ES-I3 (cell line): ENCODE measurements at regions not wholly inside any gene's neighbourhood (a gene's known extent, or its start where the extent isn't known, plus 50 kb on each side); places are given as distances from the start of the nearest gene placed in this dataset.

ENCODE experiments used
- H3K36me3 ChIP-seq: 2 replicates; pipeline ENCODE4 v1.6.1; 2013; ENCODE audit warnings: mild to moderate bottlenecking, low read length, control low read depth, moderate library complexity; ENCODE audit not compliant: insufficient read depth
- H3K4me1 ChIP-seq: 2 replicates; pipeline ENCODE4 v1.6.1; 2013; ENCODE audit warnings: mild to moderate bottlenecking, control low read depth, low read length; ENCODE audit not compliant: insufficient read depth
- H3K9ac ChIP-seq: 2 replicates; pipeline ENCODE4 v1.6.1; 2013; ENCODE audit warnings: low read depth, mild to moderate bottlenecking, low read length, moderate library complexity
- H3K9me3 ChIP-seq: 2 replicates; pipeline ENCODE4 v1.6.1; 2013; ENCODE audit warnings: mild to moderate bottlenecking, low read length, moderate library complexity; ENCODE audit not compliant: control insufficient read depth, insufficient read depth

GRCh38 chr20:39225978-39226377 lies 263.8 kb downstream of the DHX35 start:
- Histone ChIP-seq H3K4me1 (no peaks in the 10 kb centered on the region), H3K9ac (no peak overlapping the region), H3K36me3 (no peaks in the 10 kb centered on the region), H3K9me3 (no peaks in the 10 kb centered on the region)

GRCh38 chr20:39225536-39225935 lies 263.4 kb downstream of the DHX35 start:
- Histone ChIP-seq H3K9ac (no peak overlapping the region), H3K9me3 (no peaks in the 10 kb centered on the region), H3K36me3 (no peaks in the 10 kb centered on the region), H3K4me1 (no peaks in the 10 kb centered on the region)

- Histone ChIP-seq H3K4me1 (no peaks in the 10 kb centered on the region), H3K9me3 (no peaks in the 10 kb centered on the region), H3K36me3 (no peaks in the 10 kb centered on the region), H3K9ac (no peak overlapping the region)
These were observed 260.0 kb downstream of the DHX35 start for GRCh38 chr20:39222101-39222500.

GRCh38 chr20:39216195-39216594 lies 254.1 kb downstream of the DHX35 start:
- Histone ChIP-seq H3K36me3 (no peaks in the 10 kb centered on the region), H3K9me3 (no peaks in the 10 kb centered on the region), H3K4me1 (no peaks in the 10 kb centered on the region), H3K9ac (no peak overlapping the region)

- Histone ChIP-seq H3K9ac (no peak overlapping the region), H3K4me1 (peaks cover 9% of the 10 kb centered on the region; the same call in 1 of the 2 replicates), H3K9me3 (no peaks in the 10 kb centered on the region), H3K36me3 (no peaks in the 10 kb centered on the region)
These were observed 252.7 kb downstream of the DHX35 start for GRCh38 chr20:39214828-39215227.

GRCh38 chr20:39213476-39214145 lies 251.5 kb downstream of the DHX35 start:
- H3K9ac ChIP-seq: no peak overlapping the region

GRCh38 chr20:39211060-39211748 lies 249.1 kb downstream of the DHX35 start:
- H3K36me3 ChIP-seq: no peaks in the 10 kb centered on the region

More at GRCh38 chr20:39213476-39214145, 251.5 kb downstream of the DHX35 start:
- no peaks in the 10 kb centered on the region for H3K9me3 ChIP-seq
- H3K4me1 ChIP-seq: peaks cover 9% of the 10 kb centered on the region; the same call in 1 of the 2 replicates
- H3K36me3 ChIP-seq: no peaks in the 10 kb centered on the region

GRCh38 chr20:39210341-39211036 lies 248.3 kb downstream of the DHX35 start:
- peaks cover 9% of the 10 kb centered on the region; the same call in 1 of the 2 replicates for H3K4me1 ChIP-seq
- no peak overlapping the region for H3K9ac ChIP-seq
- no peaks in the 10 kb centered on the region for H3K36me3 ChIP-seq
- no peaks in the 10 kb centered on the region for H3K9me3 ChIP-seq

More at GRCh38 chr20:39211060-39211748, 249.1 kb downstream of the DHX35 start:
- H3K4me1 ChIP-seq: peaks cover 9% of the 10 kb centered on the region; the same call in 1 of the 2 replicates
- H3K9me3 ChIP-seq: no peaks in the 10 kb centered on the region
- H3K9ac ChIP-seq: no peak overlapping the region

GRCh38 chr20:39206899-39207564 lies 244.9 kb downstream of the DHX35 start:
- H3K36me3 ChIP-seq: no peaks in the 10 kb centered on the region
- H3K9me3 ChIP-seq: peaks cover 5% of the 10 kb centered on the region; the same call in 1 of the 2 replicates
- peaks cover 9% of the 10 kb centered on the region; the same call in 1 of the 2 replicates for H3K4me1 ChIP-seq
- H3K9ac ChIP-seq: no peak overlapping the region

- no peak overlapping the region for H3K9ac ChIP-seq
- H3K9me3 ChIP-seq: no peaks in the 10 kb centered on the region; the same call in 1 of the 2 replicates
These were observed 233.5 kb downstream of the DHX35 start for GRCh38 chr20:39195582-39196021.

GRCh38 chr20:39190666-39191570 lies 228.8 kb downstream of the DHX35 start:
- no peaks in the 10 kb centered on the region for H3K36me3 ChIP-seq
- H3K9me3 ChIP-seq: no peaks in the 10 kb centered on the region
- H3K9ac ChIP-seq: no peak overlapping the region
- peaks cover 10% of the 10 kb centered on the region; the same call in 1 of the 2 replicates for H3K4me1 ChIP-seq

More at GRCh38 chr20:39195582-39196021, 233.5 kb downstream of the DHX35 start:
- Histone ChIP-seq H3K4me1 (peaks cover 7% of the 10 kb centered on the region; the same call in 1 of the 2 replicates), H3K36me3 (no peaks in the 10 kb centered on the region)

GRCh38 chr20:39188266-39188765 lies 226.2 kb downstream of the DHX35 start:
- H3K36me3 ChIP-seq: no peaks in the 10 kb centered on the region
- H3K4me1 ChIP-seq: peaks cover 10% of the 10 kb centered on the region; the same call in 1 of the 2 replicates
- H3K9ac ChIP-seq: no peak overlapping the region
- no peaks in the 10 kb centered on the region for H3K9me3 ChIP-seq

- Histone ChIP-seq H3K9me3 (no peaks in the 10 kb centered on the region), H3K4me1 (no peaks in the 10 kb centered on the region), H3K36me3 (no peaks in the 10 kb centered on the region), H3K9ac (no peak overlapping the region)
These were observed 219.3 kb downstream of the DHX35 start for GRCh38 chr20:39181490-39181889.
